OCI-LY1 (cell line): ENCODE measurements at regions not wholly inside any gene's neighbourhood (a gene's known extent, or its start where the extent isn't known, plus 50 kb on each side); places are given as distances from the start of the nearest gene placed in this dataset.

Experiments used
- H2AFZ ChIP-seq: fragments of 200-600 bp; sonication (generic), shearing (Covaris generic); 2 replicates; pipeline ENCODE4 v1.6.0; 2014; ENCODE audit warnings: antibody characterized with exemption, mild to moderate bottlenecking, low read length
- H3F3A ChIP-seq: fragments of 200-600 bp; sonication (generic), shearing (Covaris generic); 2 replicates; pipeline ENCODE4 v1.6.0; 2014; ENCODE audit warnings: mild to moderate bottlenecking, antibody characterized with exemption, low read length, moderate library complexity; ENCODE audit not compliant: insufficient read depth
- H3K27ac ChIP-seq: fragments of 200-600 bp; sonication (generic); 2 replicates; pipeline ENCODE4 v1.5.1; 2014; ENCODE audit warnings: low read length, mixed run types, mild to moderate bottlenecking, low read depth; ENCODE audit not compliant: poor library complexity, severe bottlenecking
- H3K27me3 ChIP-seq: fragments of 200-600 bp; sonication (generic); 2 replicates; pipeline ENCODE4 v1.6.0; 2014; ENCODE audit warnings: antibody characterized with exemption, mild to moderate bottlenecking, low read length, moderate library complexity; ENCODE audit not compliant: insufficient read depth
- H3K36me3 ChIP-seq: fragments of 200-600 bp; sonication (generic); 2 replicates; pipeline ENCODE4 v1.6.1; 2014; ENCODE audit warnings: mild to moderate bottlenecking, antibody characterized with exemption, low read length, moderate library complexity, mixed read lengths; ENCODE audit not compliant: insufficient read depth
- H3K4me1 ChIP-seq: fragments of 200-600 bp; sonication (generic); 2 replicates; pipeline ENCODE4 v1.5.1; 2014; ENCODE audit warnings: mild to moderate bottlenecking, low read length, moderate library complexity; ENCODE audit not compliant: insufficient read depth, severe bottlenecking
- H3K4me2 ChIP-seq: fragments of 200-600 bp; sonication (generic), shearing (Covaris generic); 2 replicates; pipeline ENCODE4 v1.6.1; 2014; ENCODE audit warnings: low read length
- H3K4me3 ChIP-seq: fragments of 200-600 bp; sonication (generic); 2 replicates; pipeline ENCODE4 v1.5.1; 2014; ENCODE audit warnings: low read length, low read depth, mild to moderate bottlenecking, mixed read lengths; ENCODE audit not compliant: poor library complexity, severe bottlenecking
- H3K79me2 ChIP-seq: fragments of 200-600 bp; shearing (Covaris generic); 2 replicates; pipeline ENCODE4 v1.6.1; 2016; ENCODE audit warnings: mixed run types, low read length, mixed read lengths; ENCODE audit not compliant: insufficient read depth
- H3K9ac ChIP-seq: fragments of 200-600 bp; sonication (generic), shearing (Covaris generic); 2 replicates; pipeline ENCODE4 v1.6.1; 2014; ENCODE audit warnings: mild to moderate bottlenecking, low read length, mixed read lengths
- H3K9me2 ChIP-seq: fragments of 200-600 bp; sonication (generic), shearing (Covaris generic); 2 replicates; pipeline ENCODE4 v1.6.1; 2014; ENCODE audit warnings: low read depth, mild to moderate bottlenecking, low read length, mixed read lengths
- H3K9me3 ChIP-seq: fragments of 200-600 bp; shearing (Covaris generic); 2 replicates; pipeline ENCODE4 v1.6.1; 2014; ENCODE audit warnings: low read length, mixed read lengths
- H4K20me1 ChIP-seq: fragments of 200-600 bp; sonication (generic), shearing (Covaris generic); 2 replicates; pipeline ENCODE4 v1.6.0; 2016; ENCODE audit warnings: mild to moderate bottlenecking, low read length; ENCODE audit not compliant: insufficient read depth
- EZH2 ChIP-seq: fragments of 200-600 bp; sonication (generic), shearing (Covaris generic); IDR thresholded peaks from 2 replicates; pipeline ENCODE4 v1.8.0; 2017; ENCODE audit warnings: borderline replicate concordance, mixed run types, mild to moderate bottlenecking, antibody characterized with exemption, low read length, moderate library complexity, mixed read lengths
- TF ChIP-seq, protein P1 (sequence below): fragments of 200-600 bp; sonication (generic), shearing (Covaris generic); IDR thresholded peaks from 2 replicates; pipeline ENCODE4 v1.5.1; 2017; ENCODE audit warnings: mild to moderate bottlenecking, antibody characterized with exemption, low read length, moderate library complexity, mixed read lengths

DNA sequence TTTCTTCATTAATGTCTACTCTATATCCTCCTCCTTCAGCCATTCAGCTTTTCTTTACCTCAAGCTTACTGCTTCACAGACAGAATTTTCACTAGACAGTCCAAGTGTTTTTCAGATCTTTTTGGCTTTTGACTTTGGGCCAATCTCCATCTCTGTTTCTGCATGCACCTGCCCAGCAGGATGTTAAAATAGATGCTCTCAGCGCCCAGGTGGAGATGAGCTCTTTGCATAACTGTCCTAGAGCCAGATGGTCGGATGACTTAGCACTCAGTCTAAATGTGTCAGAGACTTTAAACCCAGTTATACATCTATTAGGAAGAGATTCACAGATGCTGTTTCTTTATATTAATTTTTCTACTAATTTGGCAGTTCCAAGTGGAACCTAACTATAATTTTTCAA lies 80.3 kb upstream of the SSTR1 start:
- H3K27ac ChIP-seq: peak overlapping the region; percentile 100
- no peaks in the 10 kb centered on the region for H3K79me2 ChIP-seq
- peak overlapping the region; percentile 84 for H3K9ac ChIP-seq
- TF ChIP-seq, protein P1, sequence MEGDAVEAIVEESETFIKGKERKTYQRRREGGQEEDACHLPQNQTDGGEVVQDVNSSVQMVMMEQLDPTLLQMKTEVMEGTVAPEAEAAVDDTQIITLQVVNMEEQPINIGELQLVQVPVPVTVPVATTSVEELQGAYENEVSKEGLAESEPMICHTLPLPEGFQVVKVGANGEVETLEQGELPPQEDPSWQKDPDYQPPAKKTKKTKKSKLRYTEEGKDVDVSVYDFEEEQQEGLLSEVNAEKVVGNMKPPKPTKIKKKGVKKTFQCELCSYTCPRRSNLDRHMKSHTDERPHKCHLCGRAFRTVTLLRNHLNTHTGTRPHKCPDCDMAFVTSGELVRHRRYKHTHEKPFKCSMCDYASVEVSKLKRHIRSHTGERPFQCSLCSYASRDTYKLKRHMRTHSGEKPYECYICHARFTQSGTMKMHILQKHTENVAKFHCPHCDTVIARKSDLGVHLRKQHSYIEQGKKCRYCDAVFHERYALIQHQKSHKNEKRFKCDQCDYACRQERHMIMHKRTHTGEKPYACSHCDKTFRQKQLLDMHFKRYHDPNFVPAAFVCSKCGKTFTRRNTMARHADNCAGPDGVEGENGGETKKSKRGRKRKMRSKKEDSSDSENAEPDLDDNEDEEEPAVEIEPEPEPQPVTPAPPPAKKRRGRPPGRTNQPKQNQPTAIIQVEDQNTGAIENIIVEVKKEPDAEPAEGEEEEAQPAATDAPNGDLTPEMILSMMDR: no peak
- no peak for TF ChIP-seq EZH2
- no peaks in the 10 kb centered on the region for H3K36me3 ChIP-seq
- H3K4me3 ChIP-seq: peak overlapping the region; percentile 48
- peak overlapping the region; percentile 76 for H3K4me2 ChIP-seq
- H3F3A ChIP-seq: peaks cover 8% of the 10 kb centered on the region; the same call in 1 of the 2 replicates
- peaks cover 83% of the 10 kb centered on the region for H3K4me1 ChIP-seq
- H2AFZ ChIP-seq: no peak overlapping the region
- H3K9me3 ChIP-seq: peaks cover 5% of the 10 kb centered on the region; the same call in 1 of the 2 replicates
- H4K20me1 ChIP-seq: no peaks in the 10 kb centered on the region
- no peaks in the 10 kb centered on the region for H3K27me3 ChIP-seq
- no peaks in the 10 kb centered on the region for H3K9me2 ChIP-seq

DNA sequence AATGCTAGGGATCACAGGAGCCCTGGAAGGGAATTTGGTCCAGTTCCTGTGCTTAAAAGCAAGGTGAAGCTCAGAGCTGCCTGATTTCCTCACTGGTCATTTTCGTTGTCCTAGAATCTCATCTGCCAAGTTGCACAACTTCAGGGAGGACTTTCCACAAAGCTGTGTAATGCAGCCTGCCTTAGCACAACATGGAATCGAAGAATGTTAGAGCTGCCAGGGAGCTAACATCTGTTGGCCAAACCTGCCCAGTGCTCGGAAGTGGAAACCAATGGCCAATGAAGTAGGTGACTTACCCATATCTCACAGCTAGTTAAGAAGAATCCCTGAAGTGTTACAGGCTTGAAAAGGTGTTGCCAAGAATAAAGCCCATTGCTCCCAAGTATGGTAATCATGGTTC lies 79.9 kb upstream of the SSTR1 start:
- Histone ChIP-seq H3K36me3 (no peaks in the 10 kb centered on the region), H3K9me2 (no peaks in the 10 kb centered on the region), H4K20me1 (no peaks in the 10 kb centered on the region), H3K4me3 (peak overlapping the region; percentile 48), H3K9me3 (peaks cover 5% of the 10 kb centered on the region; the same call in 1 of the 2 replicates), H3K4me2 (peak overlapping the region; percentile 76), H3K9ac (peak overlapping the region; percentile 84), H2AFZ (no peak overlapping the region), H3K4me1 (peaks cover 79% of the 10 kb centered on the region), H3F3A (peaks cover 8% of the 10 kb centered on the region; the same call in 1 of the 2 replicates), H3K27ac (peak overlapping the region; percentile 100), H3K27me3 (no peaks in the 10 kb centered on the region), H3K79me2 (no peaks in the 10 kb centered on the region)
- no peak for TF ChIP-seq EZH2
- TF ChIP-seq, protein P1: no peak

GRCh38 chr14:38128640-38129039 lies 79.1 kb upstream of the SSTR1 start:
- Histone ChIP-seq H3K79me2 (no peaks in the 10 kb centered on the region), H3K36me3 (no peaks in the 10 kb centered on the region), H3K27ac (peak overlapping the region; percentile 100), H2AFZ (no peak overlapping the region), H3K4me3 (peak overlapping the region; percentile 42), H3K9me2 (no peaks in the 10 kb centered on the region), H3F3A (peaks cover 8% of the 10 kb centered on the region; the same call in 1 of the 2 replicates), H3K9me3 (peaks cover 5% of the 10 kb centered on the region; the same call in 1 of the 2 replicates), H3K9ac (peak overlapping the region; percentile 84), H4K20me1 (no peaks in the 10 kb centered on the region), H3K4me2 (peak overlapping the region; percentile 76), H3K4me1 (peaks cover 70% of the 10 kb centered on the region), H3K27me3 (no peaks in the 10 kb centered on the region)
- no peak for TF ChIP-seq EZH2
- TF ChIP-seq, protein P1: no peak
